ENCODE measurements at regions not wholly inside any gene's neighbourhood (a gene's known extent, or its start where the extent isn't known, plus 50 kb on each side); places are given as distances from the start of the nearest gene placed in this dataset.
A peak's percentile ranks its signal among the peaks of the same experiment; 100 is the strongest.
"Not testable (repeated sequence)": the region's sequence is repeated elsewhere in the genome, so short reads cannot be mapped to it uniquely, and the experiment has no call there.

GRCh38 chrX:7514871-7515599 is 327.9 kb upstream of the VCX start:
- DNase-seq: no peak

- DNase-seq: no peak
These were observed 330.1 kb upstream of the VCX start for GRCh38 chrX:7512845-7513244.

- DNase-seq: peak; percentile 64
These were observed 339.7 kb upstream of the VCX start for GRCh38 chrX:7503251-7503650.

GRCh38 chrX:7500386-7500785 is 342.6 kb upstream of the VCX start:
- no peak for DNase-seq

- DNase-seq: no peak
These were observed 338.6 kb upstream of the PUDP start for GRCh38 chrX:7486505-7486904.

GRCh38 chrX:7485061-7485460 is 337.1 kb upstream of the PUDP start:
- no peak for DNase-seq

GRCh38 chrX:7480721-7481120 is 332.8 kb upstream of the PUDP start:
- no peak for DNase-seq

GRCh38 chrX:7462110-7462509 is 314.2 kb upstream of the PUDP start:
- DNase-seq: no peak

- DNase-seq: not testable (repeated sequence)
These were observed 313.1 kb upstream of the PUDP start for GRCh38 chrX:7461051-7461450.

GRCh38 chrX:7447801-7448499 is 300.0 kb upstream of the PUDP start:
- no peak for DNase-seq

- no peak for DNase-seq
These were observed 298.9 kb upstream of the PUDP start for GRCh38 chrX:7446815-7447214.

- DNase-seq: no peak
These were observed 297.0 kb upstream of the PUDP start for GRCh38 chrX:7444967-7445366.

GRCh38 chrX:7441586-7441985 is 293.6 kb upstream of the PUDP start:
- no peak for DNase-seq

GRCh38 chrX:7435822-7436221 is 287.9 kb upstream of the PUDP start:
- no peak for DNase-seq

- DNase-seq: no peak
These were observed 284.9 kb upstream of the PUDP start for GRCh38 chrX:7432901-7433300.

- DNase-seq: peak; percentile 5
These were observed 272.8 kb upstream of the PUDP start for GRCh38 chrX:7420717-7421116.

- no peak for DNase-seq
These were observed 266.8 kb upstream of the PUDP start for GRCh38 chrX:7414753-7415152.

GRCh38 chrX:7412840-7413239 is 264.9 kb upstream of the PUDP start:
- DNase-seq: no peak

- no peak for DNase-seq
These were observed 261.9 kb upstream of the PUDP start for GRCh38 chrX:7409866-7410265.

- no peak for DNase-seq
These were observed 251.4 kb upstream of the PUDP start for GRCh38 chrX:7399373-7399772.

GRCh38 chrX:7390441-7390840 is 242.5 kb upstream of the PUDP start:
- no peak for DNase-seq

GRCh38 chrX:7389576-7389975 is 241.6 kb upstream of the PUDP start:
- no peak for DNase-seq

GRCh38 chrX:7385131-7385530 is 237.2 kb upstream of the PUDP start:
- no peak for DNase-seq

- no peak for DNase-seq
These were observed 230.5 kb upstream of the PUDP start for GRCh38 chrX:7378406-7378805.
